ENCODE measurements at regions not wholly inside any gene's neighbourhood (a gene's known extent, or its start where the extent isn't known, plus 50 kb on each side); places are given as distances from the start of the nearest gene placed in this dataset.

DNA sequence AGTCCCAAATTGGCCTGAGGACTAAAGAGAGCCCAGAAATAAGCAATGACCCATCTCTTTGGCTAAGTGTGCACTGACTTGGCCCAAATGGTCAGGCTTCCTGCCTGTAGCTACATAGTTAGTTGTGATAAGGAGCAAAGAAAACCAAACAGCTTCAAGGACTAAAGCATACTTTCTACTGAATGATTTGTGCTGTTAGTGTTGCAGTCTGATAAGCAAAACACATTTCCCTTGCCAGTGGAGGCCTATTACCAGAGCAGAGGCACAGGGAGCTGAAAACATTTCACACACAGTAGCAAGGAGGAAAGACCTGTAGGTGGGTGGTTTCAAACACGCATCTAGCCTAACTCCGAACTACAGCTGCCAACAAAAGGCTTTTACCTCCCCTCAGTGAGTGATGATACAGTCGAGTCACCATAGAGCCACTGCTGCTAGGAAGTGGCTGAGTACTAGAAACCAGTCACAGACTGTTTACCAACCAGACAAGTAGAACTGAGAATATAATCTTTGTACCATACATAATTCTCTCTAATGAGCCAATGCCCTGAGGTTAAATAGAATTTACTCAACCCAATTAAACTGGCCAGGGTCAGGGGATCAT is 222.3 kb upstream of the THBS1 start (continued):
- TF ChIP-seq, protein P1, sequence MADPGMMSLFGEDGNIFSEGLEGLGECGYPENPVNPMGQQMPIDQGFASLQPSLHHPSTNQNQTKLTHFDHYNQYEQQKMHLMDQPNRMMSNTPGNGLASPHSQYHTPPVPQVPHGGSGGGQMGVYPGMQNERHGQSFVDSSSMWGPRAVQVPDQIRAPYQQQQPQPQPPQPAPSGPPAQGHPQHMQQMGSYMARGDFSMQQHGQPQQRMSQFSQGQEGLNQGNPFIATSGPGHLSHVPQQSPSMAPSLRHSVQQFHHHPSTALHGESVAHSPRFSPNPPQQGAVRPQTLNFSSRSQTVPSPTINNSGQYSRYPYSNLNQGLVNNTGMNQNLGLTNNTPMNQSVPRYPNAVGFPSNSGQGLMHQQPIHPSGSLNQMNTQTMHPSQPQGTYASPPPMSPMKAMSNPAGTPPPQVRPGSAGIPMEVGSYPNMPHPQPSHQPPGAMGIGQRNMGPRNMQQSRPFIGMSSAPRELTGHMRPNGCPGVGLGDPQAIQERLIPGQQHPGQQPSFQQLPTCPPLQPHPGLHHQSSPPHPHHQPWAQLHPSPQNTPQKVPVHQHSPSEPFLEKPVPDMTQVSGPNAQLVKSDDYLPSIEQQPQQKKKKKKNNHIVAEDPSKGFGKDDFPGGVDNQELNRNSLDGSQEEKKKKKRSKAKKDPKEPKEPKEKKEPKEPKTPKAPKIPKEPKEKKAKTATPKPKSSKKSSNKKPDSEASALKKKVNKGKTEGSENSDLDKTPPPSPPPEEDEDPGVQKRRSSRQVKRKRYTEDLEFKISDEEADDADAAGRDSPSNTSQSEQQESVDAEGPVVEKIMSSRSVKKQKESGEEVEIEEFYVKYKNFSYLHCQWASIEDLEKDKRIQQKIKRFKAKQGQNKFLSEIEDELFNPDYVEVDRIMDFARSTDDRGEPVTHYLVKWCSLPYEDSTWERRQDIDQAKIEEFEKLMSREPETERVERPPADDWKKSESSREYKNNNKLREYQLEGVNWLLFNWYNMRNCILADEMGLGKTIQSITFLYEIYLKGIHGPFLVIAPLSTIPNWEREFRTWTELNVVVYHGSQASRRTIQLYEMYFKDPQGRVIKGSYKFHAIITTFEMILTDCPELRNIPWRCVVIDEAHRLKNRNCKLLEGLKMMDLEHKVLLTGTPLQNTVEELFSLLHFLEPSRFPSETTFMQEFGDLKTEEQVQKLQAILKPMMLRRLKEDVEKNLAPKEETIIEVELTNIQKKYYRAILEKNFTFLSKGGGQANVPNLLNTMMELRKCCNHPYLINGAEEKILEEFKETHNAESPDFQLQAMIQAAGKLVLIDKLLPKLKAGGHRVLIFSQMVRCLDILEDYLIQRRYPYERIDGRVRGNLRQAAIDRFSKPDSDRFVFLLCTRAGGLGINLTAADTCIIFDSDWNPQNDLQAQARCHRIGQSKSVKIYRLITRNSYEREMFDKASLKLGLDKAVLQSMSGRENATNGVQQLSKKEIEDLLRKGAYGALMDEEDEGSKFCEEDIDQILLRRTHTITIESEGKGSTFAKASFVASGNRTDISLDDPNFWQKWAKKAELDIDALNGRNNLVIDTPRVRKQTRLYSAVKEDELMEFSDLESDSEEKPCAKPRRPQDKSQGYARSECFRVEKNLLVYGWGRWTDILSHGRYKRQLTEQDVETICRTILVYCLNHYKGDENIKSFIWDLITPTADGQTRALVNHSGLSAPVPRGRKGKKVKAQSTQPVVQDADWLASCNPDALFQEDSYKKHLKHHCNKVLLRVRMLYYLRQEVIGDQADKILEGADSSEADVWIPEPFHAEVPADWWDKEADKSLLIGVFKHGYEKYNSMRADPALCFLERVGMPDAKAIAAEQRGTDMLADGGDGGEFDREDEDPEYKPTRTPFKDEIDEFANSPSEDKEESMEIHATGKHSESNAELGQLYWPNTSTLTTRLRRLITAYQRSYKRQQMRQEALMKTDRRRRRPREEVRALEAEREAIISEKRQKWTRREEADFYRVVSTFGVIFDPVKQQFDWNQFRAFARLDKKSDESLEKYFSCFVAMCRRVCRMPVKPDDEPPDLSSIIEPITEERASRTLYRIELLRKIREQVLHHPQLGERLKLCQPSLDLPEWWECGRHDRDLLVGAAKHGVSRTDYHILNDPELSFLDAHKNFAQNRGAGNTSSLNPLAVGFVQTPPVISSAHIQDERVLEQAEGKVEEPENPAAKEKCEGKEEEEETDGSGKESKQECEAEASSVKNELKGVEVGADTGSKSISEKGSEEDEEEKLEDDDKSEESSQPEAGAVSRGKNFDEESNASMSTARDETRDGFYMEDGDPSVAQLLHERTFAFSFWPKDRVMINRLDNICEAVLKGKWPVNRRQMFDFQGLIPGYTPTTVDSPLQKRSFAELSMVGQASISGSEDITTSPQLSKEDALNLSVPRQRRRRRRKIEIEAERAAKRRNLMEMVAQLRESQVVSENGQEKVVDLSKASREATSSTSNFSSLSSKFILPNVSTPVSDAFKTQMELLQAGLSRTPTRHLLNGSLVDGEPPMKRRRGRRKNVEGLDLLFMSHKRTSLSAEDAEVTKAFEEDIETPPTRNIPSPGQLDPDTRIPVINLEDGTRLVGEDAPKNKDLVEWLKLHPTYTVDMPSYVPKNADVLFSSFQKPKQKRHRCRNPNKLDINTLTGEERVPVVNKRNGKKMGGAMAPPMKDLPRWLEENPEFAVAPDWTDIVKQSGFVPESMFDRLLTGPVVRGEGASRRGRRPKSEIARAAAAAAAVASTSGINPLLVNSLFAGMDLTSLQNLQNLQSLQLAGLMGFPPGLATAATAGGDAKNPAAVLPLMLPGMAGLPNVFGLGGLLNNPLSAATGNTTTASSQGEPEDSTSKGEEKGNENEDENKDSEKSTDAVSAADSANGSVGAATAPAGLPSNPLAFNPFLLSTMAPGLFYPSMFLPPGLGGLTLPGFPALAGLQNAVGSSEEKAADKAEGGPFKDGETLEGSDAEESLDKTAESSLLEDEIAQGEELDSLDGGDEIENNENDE (IDR thresholded peaks at IDR 0.05; ENCODE audit: insufficient replicate concordance, low read length), result no peak
- TF ChIP-seq KDM5A (IDR thresholded peaks at IDR 0.05; ENCODE audit: low read length), result no peak
- no peak for TF ChIP-seq CTBP2 (IDR thresholded peaks at IDR 0.05; ENCODE audit: borderline replicate concordance, insufficient read depth, insufficient read length, low read length)
- TF ChIP-seq TCF12 (IDR thresholded peaks at IDR 0.05; ENCODE audit: low read depth, low read length), result no peak
- no peak for TF ChIP-seq SRF (IDR thresholded peaks at IDR 0.05; ENCODE audit: low read depth, low read length)
- TF ChIP-seq CBX8 (IDR thresholded peaks at IDR 0.05; ENCODE audit: borderline replicate concordance, low read depth, low read length), result no peak
- no peak for TF ChIP-seq RBBP5 (IDR thresholded peaks at IDR 0.05; ENCODE audit: borderline replicate concordance, low read depth, low read length)
